HepG2 (cell line): ENCODE measurements at regions not wholly inside any gene's neighbourhood (a gene's known extent, or its start where the extent isn't known, plus 50 kb on each side); places are given as distances from the start of the nearest gene placed in this dataset.

Experiments used
- ATAC-seq: fragments of 200-7000 bp; cut with Tn5 transposase; 3 replicates; pipeline ENCODE4 v1.9.1; 2020; ENCODE audit warnings: mild to moderate bottlenecking, moderate library complexity
- BruUV-seq: library from RNA; stranded (reverse); fragments of 400-500 nt; replicated peaks from 2 replicates; lab custom pipeline; 2021; lab: Mats Ljungman, UMichigan
- CTCF ChIA-PET: fragments of 300-600 bp; formaldehyde crosslinking; extraction: SDS; loops from one replicate; lab custom pipeline; 2021; ENCODE audit warnings: low total read pairs, inconsistent platforms, low intra/inter-chr PET ratio; lab: Yijun Ruan, JAX
- POLR2A ChIA-PET: fragments of 350-600 bp; sonication (Branson Sonifier 250); formaldehyde crosslinking; loops from one replicate; lab custom pipeline; 2020; ENCODE audit warnings: antibody characterized with exemption, inconsistent platforms; lab: Yijun Ruan, JAX
- DNase-seq: peaks from one replicate; pipeline ENCODE4 v3.0.0-alpha.2; 2015; ENCODE audit warnings: low spot score
- FAIRE-seq: peaks from 3 replicates; lab custom pipeline; 2011; peaks lifted over from hg19 to GRCh38; lab: Jason Lieb, UNC
- H2AFZ ChIP-seq: one replicate; pipeline ENCODE4 v1.6.1; 2011; ENCODE audit warnings: low read length, inconsistent platforms
- H3K27ac ChIP-seq: fragments of 300-600 bp; 3 replicates; pipeline ENCODE4 v1.8.0; 2011; ENCODE audit warnings: mixed run types, mild to moderate bottlenecking, mixed read lengths, low read length, inconsistent platforms; ENCODE audit not compliant: insufficient read depth; ENCODE audit errors: extremely low read length
- H3K27me3 ChIP-seq, 2 experiments: fragments of 200-600 bp in 1 of 2; 2 replicates in 1 of 2; 3 replicates in 1 of 2; pipeline versions ENCODE4 v1.6.0 to v1.8.0; 2011; ENCODE audit warnings: low read length in 2 of 2, mild to moderate bottlenecking in 2 of 2, moderate library complexity in 2 of 2, inconsistent platforms in 1 of 2; ENCODE audit not compliant: insufficient read depth in 2 of 2, control insufficient read depth in 1 of 2
- H3K36me3 ChIP-seq, 2 experiments: fragments of 200-600 bp in 1 of 2; replicated peaks in 1 of 2; 2 replicates in 1 of 2; 3 replicates in 1 of 2; pipeline versions ENCODE4 v1.5.1 to v1.8.0; 2011; ENCODE audit warnings: low read length in 2 of 2, inconsistent platforms in 1 of 2; ENCODE audit not compliant: insufficient read depth in 2 of 2, control insufficient read depth in 1 of 2
- H3K4me1 ChIP-seq: 2 replicates; pipeline ENCODE4 v1.5.1; 2012; ENCODE audit warnings: low read length, inconsistent platforms; ENCODE audit not compliant: insufficient read depth
- H3K4me2 ChIP-seq: 2 replicates; pipeline ENCODE4 v1.6.0; 2011; ENCODE audit warnings: low read depth, low read length, inconsistent platforms
- H3K4me3 ChIP-seq, 3 experiments: fragments of 200-600 bp in 1 of 3; sonication (generic), shearing (Covaris generic) in 1 of 3; replicated peaks in 1 of 3; 2 replicates each; pipeline ENCODE4 v1.5.1; 2011 to 2016; ENCODE audit warnings: low read length in 3 of 3, inconsistent platforms in 2 of 3, low read depth in 2 of 3, mild to moderate bottlenecking in 2 of 3, control low read depth in 1 of 3, mixed read lengths in 1 of 3; ENCODE audit not compliant: insufficient read depth in 1 of 3
- H3K79me2 ChIP-seq: one replicate; pipeline ENCODE4 v1.6.1; 2011; ENCODE audit warnings: low read length, inconsistent platforms; ENCODE audit not compliant: insufficient read depth
- H3K9ac ChIP-seq: 2 replicates; pipeline ENCODE4 v1.6.0; 2011; ENCODE audit warnings: mild to moderate bottlenecking, low read depth, low read length, inconsistent platforms; ENCODE audit not compliant: insufficient read depth
- H3K9me3 ChIP-seq: 2 replicates; pipeline ENCODE4 v1.5.1; 2012; ENCODE audit warnings: mild to moderate bottlenecking, low read length
- H4K20me1 ChIP-seq: 2 replicates; pipeline ENCODE4 v1.6.0; 2011; ENCODE audit warnings: inconsistent platforms, mild to moderate bottlenecking, low read length, moderate library complexity; ENCODE audit not compliant: insufficient read depth
- KLF6 ChIP-seq: IDR thresholded peaks from 2 replicates; pipeline ENCODE4 v1.8.0; 2016; ENCODE audit warnings: missing biosample characterization, missing genetic modification reagents
- MYNN ChIP-seq: sonication (generic); formaldehyde crosslinking; IDR thresholded peaks from 2 replicates; pipeline ENCODE4 v1.4.0; 2020; ENCODE audit warnings: mild to moderate bottlenecking, low read depth, missing genetic modification reagents
- TRIM24 ChIP-seq: sonication (generic); formaldehyde crosslinking; IDR thresholded peaks from 2 replicates; pipeline ENCODE4 v1.8.0; 2022; ENCODE audit warnings: mild to moderate bottlenecking, missing genetic modification reagents
- ZFX ChIP-seq: sonication (generic); formaldehyde crosslinking; IDR thresholded peaks from 2 replicates; pipeline ENCODE4 v1.4.0; 2020; ENCODE audit warnings: mild to moderate bottlenecking, low read depth, missing genetic modification reagents, moderate library complexity
- ZKSCAN1 ChIP-seq: fragments of 150-350 bp; IDR thresholded peaks from 2 replicates; pipeline ENCODE4 v1.6.1; 2014; ENCODE audit warnings: low read length
- ZNF382 ChIP-seq: sonication (generic); formaldehyde crosslinking; IDR thresholded peaks from 2 replicates; pipeline ENCODE4 v1.5.0; 2020; ENCODE audit warnings: missing genetic modification reagents, mild to moderate bottlenecking, borderline replicate concordance
- ZNF703 ChIP-seq: sonication (generic); formaldehyde crosslinking; IDR thresholded peaks from 2 replicates; pipeline ENCODE4 v1.5.1; 2020; ENCODE audit warnings: missing genetic modification reagents, mild to moderate bottlenecking, moderate library complexity, borderline replicate concordance
- ZNF790 ChIP-seq: sonication (generic); formaldehyde crosslinking; IDR thresholded peaks from 2 replicates; pipeline ENCODE4 v1.8.0; 2022; ENCODE audit warnings: missing genetic modification reagents, mild to moderate bottlenecking, borderline replicate concordance
- WGBS: methylation state at CpG from one replicate; pipeline ENCODE4 v1.1.6; 2017; ENCODE audit warnings: low lambda C conversion rate; 5-methylcytosine and 5-hydroxymethylcytosine counted together
- in situ Hi-C: cut with HindIII; loops from 2 replicates; pipeline ENCODE4 v1.10.0; 2017; ENCODE audit warnings: low pct_unique_long_range_greater_than_20kb; ENCODE audit not compliant: extremely low pct_ligation_motif_present
- intact Hi-C: fragments of 100-400 bp; cut with micrococcal nuclease; formaldehyde crosslinking; loops from one replicate; pipeline ENCODE4 v1.10.0; 2022; ENCODE audit not compliant: unreplicated experiment
- TF ChIP-seq, protein P1 (sequence below): IDR thresholded peaks from 2 replicates; pipeline ENCODE4 v1.6.1; 2016; ENCODE audit warnings: missing genetic modification reagents, missing compliant biosample characterization
- TF ChIP-seq, protein P2 (sequence below): sonication (generic); formaldehyde crosslinking; IDR thresholded peaks from 2 replicates; pipeline ENCODE4 v1.4.0; 2020; ENCODE audit warnings: mild to moderate bottlenecking, missing genetic modification reagents
- TF ChIP-seq, protein P3 (sequence below): sonication (generic); formaldehyde crosslinking; IDR thresholded peaks from 2 replicates; pipeline ENCODE4 v1.8.1; 2023; ENCODE audit warnings: mild to moderate bottlenecking, missing genetic modification reagents, borderline replicate concordance
- TF ChIP-seq, protein P4 (sequence below): sonication (generic); formaldehyde crosslinking; IDR thresholded peaks from 2 replicates; pipeline ENCODE4 v1.4.0; 2020; ENCODE audit warnings: mild to moderate bottlenecking, missing genetic modification reagents, borderline replicate concordance
- TF ChIP-seq, protein P5 (sequence below): sonication (generic); formaldehyde crosslinking; IDR thresholded peaks from 2 replicates; pipeline ENCODE4 v1.8.0; 2022; ENCODE audit warnings: mild to moderate bottlenecking, missing genetic modification reagents, moderate library complexity

DNA sequence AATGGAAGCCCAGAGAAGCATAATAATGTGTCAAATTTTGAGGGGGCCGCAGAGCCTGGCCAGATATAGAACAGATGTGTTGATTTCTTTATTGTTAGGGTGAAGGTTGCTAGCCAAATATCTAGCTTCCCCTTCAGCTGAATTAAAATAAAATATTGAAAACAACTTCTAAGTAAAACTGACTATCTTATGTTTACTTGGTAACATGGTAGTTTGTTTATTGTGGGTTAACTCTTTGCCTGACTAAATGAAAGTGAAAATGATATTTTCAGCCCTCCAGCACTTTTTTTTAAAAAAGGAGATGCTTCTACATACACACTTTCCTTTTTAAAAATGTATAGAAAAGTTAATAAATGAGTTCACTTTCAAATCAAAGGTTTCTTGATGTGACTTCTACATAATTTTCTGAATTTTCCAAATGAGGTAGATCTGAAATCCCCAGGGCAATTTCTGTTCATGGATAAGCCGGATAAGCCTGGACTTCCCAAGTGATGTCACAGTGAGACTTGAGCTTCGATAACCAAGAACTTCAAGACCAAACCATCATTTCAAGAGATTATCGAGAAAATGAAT lies 172.1 kb upstream of the OLIG3 start:
- Histone ChIP-seq H3K4me2 (no peak overlapping the region), H3K36me3 (no peaks in the 10 kb centered on the region), H3K27ac (no peak overlapping the region), H3K27me3 (peaks cover 0 to 2% of the 10 kb centered on the region in 2 experiments; a peak in 2 of 5 replicates), H3K4me3 (no peak overlapping the region), H4K20me1 (no peaks in the 10 kb centered on the region), H3K4me1 (peaks cover 8% of the 10 kb centered on the region), H3K9ac (no peak overlapping the region), H3K79me2 (no peaks in the 10 kb centered on the region), H3K9me3 (no peaks in the 10 kb centered on the region), H2AFZ (no peak overlapping the region)
- CTCF ChIA-PET: no interaction called here
- POLR2A ChIA-PET: no interaction called here
- in situ Hi-C loops: no loop called here
- DNase-seq (no peak), FAIRE-seq (no peak), ATAC-seq (no peak)
- intact Hi-C loops: no loop called here
- no TSS peak for BruUV-seq
- 43% methylated on average over 4 of the region's 4 CpGs for WGBS
- no peak for TF ChIP-seq ZNF790
- TF ChIP-seq ZNF703: no peak
- TF ChIP-seq ZFX (CRISPR knock-in tag): no peak
- TF ChIP-seq, protein P1, sequence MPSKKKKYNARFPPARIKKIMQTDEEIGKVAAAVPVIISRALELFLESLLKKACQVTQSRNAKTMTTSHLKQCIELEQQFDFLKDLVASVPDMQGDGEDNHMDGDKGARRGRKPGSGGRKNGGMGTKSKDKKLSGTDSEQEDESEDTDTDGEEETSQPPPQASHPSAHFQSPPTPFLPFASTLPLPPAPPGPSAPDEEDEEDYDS (CRISPR knock-in tag): no peak
- TF ChIP-seq, protein P2, sequence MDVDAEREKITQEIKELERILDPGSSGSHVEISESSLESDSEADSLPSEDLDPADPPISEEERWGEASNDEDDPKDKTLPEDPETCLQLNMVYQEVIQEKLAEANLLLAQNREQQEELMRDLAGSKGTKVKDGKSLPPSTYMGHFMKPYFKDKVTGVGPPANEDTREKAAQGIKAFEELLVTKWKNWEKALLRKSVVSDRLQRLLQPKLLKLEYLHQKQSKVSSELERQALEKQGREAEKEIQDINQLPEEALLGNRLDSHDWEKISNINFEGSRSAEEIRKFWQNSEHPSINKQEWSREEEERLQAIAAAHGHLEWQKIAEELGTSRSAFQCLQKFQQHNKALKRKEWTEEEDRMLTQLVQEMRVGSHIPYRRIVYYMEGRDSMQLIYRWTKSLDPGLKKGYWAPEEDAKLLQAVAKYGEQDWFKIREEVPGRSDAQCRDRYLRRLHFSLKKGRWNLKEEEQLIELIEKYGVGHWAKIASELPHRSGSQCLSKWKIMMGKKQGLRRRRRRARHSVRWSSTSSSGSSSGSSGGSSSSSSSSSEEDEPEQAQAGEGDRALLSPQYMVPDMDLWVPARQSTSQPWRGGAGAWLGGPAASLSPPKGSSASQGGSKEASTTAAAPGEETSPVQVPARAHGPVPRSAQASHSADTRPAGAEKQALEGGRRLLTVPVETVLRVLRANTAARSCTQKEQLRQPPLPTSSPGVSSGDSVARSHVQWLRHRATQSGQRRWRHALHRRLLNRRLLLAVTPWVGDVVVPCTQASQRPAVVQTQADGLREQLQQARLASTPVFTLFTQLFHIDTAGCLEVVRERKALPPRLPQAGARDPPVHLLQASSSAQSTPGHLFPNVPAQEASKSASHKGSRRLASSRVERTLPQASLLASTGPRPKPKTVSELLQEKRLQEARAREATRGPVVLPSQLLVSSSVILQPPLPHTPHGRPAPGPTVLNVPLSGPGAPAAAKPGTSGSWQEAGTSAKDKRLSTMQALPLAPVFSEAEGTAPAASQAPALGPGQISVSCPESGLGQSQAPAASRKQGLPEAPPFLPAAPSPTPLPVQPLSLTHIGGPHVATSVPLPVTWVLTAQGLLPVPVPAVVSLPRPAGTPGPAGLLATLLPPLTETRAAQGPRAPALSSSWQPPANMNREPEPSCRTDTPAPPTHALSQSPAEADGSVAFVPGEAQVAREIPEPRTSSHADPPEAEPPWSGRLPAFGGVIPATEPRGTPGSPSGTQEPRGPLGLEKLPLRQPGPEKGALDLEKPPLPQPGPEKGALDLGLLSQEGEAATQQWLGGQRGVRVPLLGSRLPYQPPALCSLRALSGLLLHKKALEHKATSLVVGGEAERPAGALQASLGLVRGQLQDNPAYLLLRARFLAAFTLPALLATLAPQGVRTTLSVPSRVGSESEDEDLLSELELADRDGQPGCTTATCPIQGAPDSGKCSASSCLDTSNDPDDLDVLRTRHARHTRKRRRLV (CRISPR knock-in tag): no peak
- TF ChIP-seq, protein P3, sequence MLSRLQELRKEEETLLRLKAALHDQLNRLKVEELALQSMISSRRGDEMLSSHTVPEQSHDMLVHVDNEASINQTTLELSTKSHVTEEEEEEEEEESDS (CRISPR knock-in tag): no peak
- TF ChIP-seq, protein P4, sequence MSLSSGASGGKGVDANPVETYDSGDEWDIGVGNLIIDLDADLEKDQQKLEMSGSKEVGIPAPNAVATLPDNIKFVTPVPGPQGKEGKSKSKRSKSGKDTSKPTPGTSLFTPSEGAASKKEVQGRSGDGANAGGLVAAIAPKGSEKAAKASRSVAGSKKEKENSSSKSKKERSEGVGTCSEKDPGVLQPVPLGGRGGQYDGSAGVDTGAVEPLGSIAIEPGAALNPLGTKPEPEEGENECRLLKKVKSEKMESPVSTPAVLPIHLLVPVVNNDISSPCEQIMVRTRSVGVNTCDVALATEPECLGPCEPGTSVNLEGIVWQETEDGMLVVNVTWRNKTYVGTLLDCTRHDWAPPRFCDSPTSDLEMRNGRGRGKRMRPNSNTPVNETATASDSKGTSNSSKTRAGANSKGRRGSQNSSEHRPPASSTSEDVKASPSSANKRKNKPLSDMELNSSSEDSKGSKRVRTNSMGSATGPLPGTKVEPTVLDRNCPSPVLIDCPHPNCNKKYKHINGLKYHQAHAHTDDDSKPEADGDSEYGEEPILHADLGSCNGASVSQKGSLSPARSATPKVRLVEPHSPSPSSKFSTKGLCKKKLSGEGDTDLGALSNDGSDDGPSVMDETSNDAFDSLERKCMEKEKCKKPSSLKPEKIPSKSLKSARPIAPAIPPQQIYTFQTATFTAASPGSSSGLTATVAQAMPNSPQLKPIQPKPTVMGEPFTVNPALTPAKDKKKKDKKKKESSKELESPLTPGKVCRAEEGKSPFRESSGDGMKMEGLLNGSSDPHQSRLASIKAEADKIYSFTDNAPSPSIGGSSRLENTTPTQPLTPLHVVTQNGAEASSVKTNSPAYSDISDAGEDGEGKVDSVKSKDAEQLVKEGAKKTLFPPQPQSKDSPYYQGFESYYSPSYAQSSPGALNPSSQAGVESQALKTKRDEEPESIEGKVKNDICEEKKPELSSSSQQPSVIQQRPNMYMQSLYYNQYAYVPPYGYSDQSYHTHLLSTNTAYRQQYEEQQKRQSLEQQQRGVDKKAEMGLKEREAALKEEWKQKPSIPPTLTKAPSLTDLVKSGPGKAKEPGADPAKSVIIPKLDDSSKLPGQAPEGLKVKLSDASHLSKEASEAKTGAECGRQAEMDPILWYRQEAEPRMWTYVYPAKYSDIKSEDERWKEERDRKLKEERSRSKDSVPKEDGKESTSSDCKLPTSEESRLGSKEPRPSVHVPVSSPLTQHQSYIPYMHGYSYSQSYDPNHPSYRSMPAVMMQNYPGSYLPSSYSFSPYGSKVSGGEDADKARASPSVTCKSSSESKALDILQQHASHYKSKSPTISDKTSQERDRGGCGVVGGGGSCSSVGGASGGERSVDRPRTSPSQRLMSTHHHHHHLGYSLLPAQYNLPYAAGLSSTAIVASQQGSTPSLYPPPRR (CRISPR knock-in tag): no peak
- TF ChIP-seq MYNN (CRISPR knock-in tag): no peak
- no peak for TF ChIP-seq TRIM24 (CRISPR knock-in tag)
- no peak for TF ChIP-seq ZKSCAN1
- no peak for TF ChIP-seq KLF6 (CRISPR knock-in tag)
- TF ChIP-seq, protein P5, sequence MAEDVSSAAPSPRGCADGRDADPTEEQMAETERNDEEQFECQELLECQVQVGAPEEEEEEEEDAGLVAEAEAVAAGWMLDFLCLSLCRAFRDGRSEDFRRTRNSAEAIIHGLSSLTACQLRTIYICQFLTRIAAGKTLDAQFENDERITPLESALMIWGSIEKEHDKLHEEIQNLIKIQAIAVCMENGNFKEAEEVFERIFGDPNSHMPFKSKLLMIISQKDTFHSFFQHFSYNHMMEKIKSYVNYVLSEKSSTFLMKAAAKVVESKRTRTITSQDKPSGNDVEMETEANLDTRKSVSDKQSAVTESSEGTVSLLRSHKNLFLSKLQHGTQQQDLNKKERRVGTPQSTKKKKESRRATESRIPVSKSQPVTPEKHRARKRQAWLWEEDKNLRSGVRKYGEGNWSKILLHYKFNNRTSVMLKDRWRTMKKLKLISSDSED (CRISPR knock-in tag): no peak
- TF ChIP-seq ZNF382 (CRISPR knock-in tag): no peak
